ENCODE measurements at regions not wholly inside any gene's neighbourhood (a gene's known extent, or its start where the extent isn't known, plus 50 kb on each side); places are given as distances from the start of the nearest gene placed in this dataset.
A peak's percentile ranks its signal among the peaks of the same experiment; 100 is the strongest.

DNA sequence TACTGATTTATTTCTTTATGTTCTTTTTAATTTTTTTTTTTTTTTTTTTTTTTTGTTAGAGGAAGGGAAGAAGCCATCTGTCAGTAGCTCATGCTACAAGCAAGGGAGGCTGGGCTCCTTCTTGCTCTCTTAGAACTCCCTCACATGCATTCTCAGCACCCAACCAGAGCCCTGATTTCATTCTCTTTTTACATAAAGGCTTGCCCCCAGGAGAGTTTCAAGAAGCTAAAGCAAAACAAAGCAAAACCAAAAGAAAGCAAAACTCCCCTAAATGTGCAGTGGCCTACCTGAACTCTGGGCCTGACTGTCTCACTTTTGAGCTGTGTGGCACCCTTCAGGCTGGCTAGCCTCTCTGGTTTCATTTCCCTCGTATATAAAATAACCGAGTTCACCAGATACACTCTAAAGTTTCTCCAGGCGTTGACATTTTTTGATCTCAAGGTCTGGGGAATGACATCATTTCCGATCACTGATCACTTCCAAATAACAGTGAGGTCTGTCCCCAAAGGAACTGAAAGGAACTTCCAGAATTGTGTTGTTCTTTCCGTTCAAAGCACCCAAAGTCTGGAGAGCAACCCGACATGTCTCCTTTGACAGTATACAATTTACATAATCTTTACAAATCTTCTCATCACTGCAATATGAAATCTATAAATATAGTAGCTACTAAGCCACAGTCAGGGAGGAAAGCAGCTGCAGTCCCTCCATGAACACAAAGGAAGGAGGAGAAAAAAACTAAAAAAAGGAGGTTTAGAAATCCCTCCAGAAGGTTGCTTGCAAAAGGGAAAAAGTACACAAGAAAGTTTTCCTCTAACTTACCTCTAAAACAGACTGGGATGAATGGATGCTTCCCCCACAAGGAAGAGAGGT is 145.6 kb upstream of the NCK2 start:
- H3K27ac Mint-ChIP-seq: no peak overlapping the region
- no peaks in the 10 kb centered on the region for H3K9me3 Mint-ChIP-seq
- no peak for ATAC-seq
- no peak overlapping the region for H3K4me3 Mint-ChIP-seq
- H3K27me3 Mint-ChIP-seq: peaks cover 1% of the 10 kb centered on the region
- DNase-seq: no peak
- H3K4me1 Mint-ChIP-seq: peaks cover 26% of the 10 kb centered on the region
- no peaks in the 10 kb centered on the region for H3K36me3 Mint-ChIP-seq (ENCODE audit: low read depth)

DNA sequence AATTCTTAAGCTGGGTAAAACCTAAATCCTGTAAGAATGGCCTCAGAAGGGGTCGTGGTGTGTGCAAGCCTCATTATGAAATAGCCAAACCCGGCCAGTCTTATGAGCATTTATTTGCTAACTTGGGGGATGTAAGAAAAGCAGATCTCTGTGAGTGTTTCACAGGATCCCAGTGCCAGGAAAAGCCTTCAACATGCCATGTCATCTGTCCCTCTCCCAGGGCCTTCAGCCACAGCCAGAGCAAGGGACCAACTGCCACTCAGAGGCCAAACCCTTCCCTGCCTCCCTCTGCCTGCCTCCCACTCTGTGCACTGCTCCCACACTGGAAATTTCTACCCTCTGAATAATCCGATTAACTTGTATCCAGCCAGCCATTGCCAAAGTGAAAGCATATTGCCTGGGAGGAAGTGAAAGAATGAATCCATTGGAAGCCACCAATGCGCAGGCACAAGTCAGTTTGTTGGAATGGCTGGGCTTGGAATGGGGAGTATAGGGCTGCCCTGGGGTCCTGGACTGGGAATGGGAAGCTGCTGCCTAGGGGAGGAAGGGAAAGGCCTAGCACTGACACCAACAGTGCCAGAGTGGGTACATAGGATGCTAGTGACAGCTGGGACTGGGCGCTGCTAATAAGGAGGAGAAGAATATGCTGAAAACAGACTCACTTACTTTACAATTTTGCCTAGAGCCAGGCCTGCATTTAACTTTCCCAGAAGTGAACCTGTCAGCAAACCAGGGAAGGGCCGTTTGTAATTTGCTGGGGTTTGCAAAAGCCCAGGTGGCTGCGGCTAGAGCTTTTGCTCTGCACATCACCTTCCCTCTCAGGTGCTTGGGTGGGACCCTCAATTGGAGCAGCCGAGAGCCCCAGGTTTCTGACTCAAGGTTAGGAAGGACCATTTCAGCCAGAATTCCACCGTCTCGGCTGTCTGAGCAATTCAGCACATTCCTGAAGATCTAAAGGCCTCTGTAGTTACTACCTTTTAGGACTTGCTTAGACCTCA is 146.6 kb upstream of the NCK2 start:
- H3K9me3 Mint-ChIP-seq: no peaks in the 10 kb centered on the region
- no peak for ATAC-seq
- peaks cover 28% of the 10 kb centered on the region for H3K4me1 Mint-ChIP-seq
- peaks cover 1% of the 10 kb centered on the region for H3K27me3 Mint-ChIP-seq
- no peak for DNase-seq
- H3K4me3 Mint-ChIP-seq: no peak overlapping the region
- H3K36me3 Mint-ChIP-seq (ENCODE audit: low read depth): no peaks in the 10 kb centered on the region
- no peak overlapping the region for H3K27ac Mint-ChIP-seq

DNA sequence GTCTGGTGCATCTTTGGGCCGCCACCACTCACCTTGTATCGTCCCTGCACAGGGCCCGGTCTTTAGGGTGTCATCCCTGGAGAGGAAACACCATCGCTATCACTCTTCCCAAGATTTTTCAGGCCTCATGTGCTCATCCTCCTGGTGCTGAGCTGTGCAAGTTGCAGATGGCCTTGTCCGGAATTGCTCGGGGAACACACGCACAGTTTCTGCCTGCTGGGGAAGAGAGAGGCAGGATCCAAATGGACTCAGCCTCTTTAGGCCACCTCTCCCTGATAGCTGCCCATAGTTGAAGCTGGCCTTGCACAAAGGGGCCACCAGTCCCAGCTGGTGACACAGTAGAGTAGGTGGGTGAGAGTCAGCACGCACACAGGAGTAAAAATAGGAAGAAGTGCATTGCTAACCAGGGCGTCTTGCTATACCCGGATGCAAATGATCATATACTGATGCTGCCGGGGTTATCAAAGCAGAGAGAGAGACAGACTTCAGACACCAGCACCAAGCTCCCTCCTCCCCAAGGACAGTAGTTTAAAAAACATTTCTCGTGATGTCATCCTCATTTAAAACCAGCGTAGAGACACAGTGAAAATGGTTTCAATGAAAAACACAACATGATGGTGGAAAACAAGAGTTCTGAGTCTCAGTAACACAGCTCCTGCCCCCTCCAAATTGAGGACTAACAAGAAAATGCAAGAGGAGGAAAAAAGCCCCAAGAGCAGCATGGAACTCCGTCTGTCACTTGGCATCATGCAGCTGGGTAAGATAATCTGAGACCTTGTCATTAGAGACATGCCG is 147.5 kb upstream of the NCK2 start:
- Mint-ChIP-seq H3K27ac (no peak overlapping the region), H3K36me3 (ENCODE audit: low read depth) (no peaks in the 10 kb centered on the region), H3K4me3 (no peak overlapping the region), H3K9me3 (no peaks in the 10 kb centered on the region), H3K27me3 (peaks cover 1% of the 10 kb centered on the region), H3K4me1 (peaks cover 33% of the 10 kb centered on the region)
- no peak for DNase-seq
- ATAC-seq: no peak

DNA sequence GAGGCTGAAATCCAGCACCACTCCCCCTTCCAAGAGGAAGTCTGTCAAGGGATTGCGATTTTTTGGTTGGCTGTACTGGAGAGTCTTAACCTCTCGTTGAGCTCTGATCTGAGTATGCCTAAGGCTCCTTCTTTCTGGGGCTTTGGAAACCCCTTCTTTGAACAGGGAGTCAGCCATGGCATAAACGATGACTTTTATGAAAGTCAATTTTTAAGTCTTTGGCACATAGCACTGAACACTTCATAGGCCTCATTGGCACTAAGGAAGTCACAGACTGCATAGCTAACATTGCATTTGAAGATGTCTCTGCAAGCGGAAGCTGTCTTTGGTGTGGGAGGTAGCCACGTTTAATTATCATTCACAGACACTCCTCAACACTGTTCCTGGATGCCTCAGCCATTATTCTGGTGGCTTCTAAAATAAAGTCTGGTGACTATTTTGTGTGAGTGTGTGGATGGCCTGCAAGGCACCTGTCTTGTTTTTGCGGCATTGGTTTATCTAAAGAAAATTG is 148.2 kb upstream of the NCK2 start:
- Mint-ChIP-seq H3K9me3 (no peaks in the 10 kb centered on the region), H3K27ac (no peak overlapping the region), H3K4me1 (peaks cover 33% of the 10 kb centered on the region), H3K4me3 (no peak overlapping the region), H3K27me3 (peaks cover 1% of the 10 kb centered on the region), H3K36me3 (ENCODE audit: low read depth) (no peaks in the 10 kb centered on the region)
- DNase-seq (no peak), ATAC-seq (no peak)

DNA sequence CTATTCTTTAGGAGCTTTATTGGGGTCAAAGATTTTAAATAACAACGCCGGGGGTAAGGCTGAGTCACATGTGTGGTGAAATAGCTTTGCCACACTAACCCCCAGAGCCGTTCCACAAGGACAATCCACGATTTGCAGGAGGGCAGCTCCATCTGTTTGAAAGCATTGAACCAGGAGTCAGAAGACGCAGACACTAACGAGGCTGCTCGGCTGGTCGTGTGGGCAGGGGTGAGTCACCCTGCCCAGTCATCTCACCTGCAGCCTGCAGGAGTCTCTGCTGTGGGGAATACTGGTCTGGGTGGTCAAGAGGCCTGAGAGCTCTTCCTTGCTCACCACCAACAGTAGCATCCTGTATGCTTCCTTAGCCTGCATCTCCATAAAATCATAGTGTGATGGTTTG is 149.2 kb upstream of the NCK2 start:
- peak; percentile 19 for DNase-seq
- Mint-ChIP-seq H3K9me3 (no peaks in the 10 kb centered on the region), H3K4me3 (no peak overlapping the region), H3K27me3 (peaks cover 1% of the 10 kb centered on the region), H3K36me3 (ENCODE audit: low read depth) (no peaks in the 10 kb centered on the region), H3K27ac (no peak overlapping the region), H3K4me1 (peaks cover 33% of the 10 kb centered on the region)
- peak; percentile 76 for ATAC-seq

DNA sequence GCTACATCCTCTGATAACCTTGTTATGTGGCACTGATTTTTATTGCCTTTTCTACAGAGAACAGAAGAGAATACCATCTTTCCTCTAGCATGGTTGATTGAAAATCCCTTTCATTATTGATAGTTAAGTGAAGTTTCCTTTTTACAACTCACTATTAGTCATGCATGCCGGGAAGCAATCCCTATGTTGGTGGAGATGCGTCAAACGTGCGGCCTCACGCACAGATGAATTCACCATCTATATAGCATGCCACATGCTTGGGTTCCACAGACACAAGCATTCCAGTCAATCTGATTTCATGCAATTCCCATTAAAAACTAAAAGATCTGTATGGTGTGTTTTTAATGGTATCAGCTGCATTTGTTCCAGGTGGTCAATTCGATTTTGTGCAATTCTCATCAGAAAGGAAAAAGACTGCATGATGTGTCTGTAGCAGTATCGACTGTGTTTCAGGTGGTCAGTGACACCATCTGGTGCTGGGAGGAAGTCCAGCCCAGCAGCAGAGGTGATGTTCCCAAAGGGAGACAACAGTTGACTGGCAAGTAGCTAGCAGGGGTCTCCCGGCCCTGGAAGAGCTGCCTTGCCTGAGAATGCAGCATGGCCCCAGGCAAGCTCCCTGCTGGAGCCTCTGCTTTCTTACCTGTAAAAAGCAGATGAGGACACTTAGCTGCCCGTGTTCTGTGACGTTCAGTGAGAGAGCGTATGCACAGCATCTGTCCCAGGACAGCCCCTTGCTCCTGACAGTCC is 151.3 kb upstream of the NCK2 start:
- no peaks in the 10 kb centered on the region for H3K36me3 Mint-ChIP-seq (ENCODE audit: low read depth)
- H3K27me3 Mint-ChIP-seq: peaks cover 1% of the 10 kb centered on the region

DNA sequence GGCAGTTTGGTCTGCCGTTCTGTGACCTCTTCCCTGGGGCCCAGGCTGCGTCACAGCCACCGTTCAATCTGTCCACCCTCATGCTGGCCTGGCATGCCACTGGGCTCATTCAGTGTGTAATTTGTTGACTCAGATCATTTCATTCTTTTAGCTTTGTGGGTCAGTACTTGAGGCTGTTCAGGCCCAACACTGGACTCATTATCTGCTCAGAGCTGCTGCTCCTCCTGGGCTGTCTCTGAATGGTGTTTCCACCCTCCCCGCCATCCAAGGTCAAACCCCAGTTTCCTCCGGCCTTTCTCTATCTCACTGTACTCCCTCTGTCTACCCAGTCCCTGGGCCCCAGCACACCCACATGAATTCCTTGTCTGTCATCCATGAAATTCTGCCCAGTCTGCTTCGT is 152.4 kb upstream of the NCK2 start:
- Mint-ChIP-seq H3K9me3 (peaks cover 19% of the 10 kb centered on the region), H3K27ac (no peak overlapping the region), H3K36me3 (ENCODE audit: low read depth) (no peaks in the 10 kb centered on the region), H3K4me3 (no peak overlapping the region), H3K27me3 (peaks cover 1% of the 10 kb centered on the region), H3K4me1 (peaks cover 25% of the 10 kb centered on the region)
- ATAC-seq (no peak), DNase-seq (no peak)

More for the DNA sequence above, 151.3 kb upstream of the NCK2 start:
- H3K4me1 Mint-ChIP-seq: peaks cover 32% of the 10 kb centered on the region
- H3K4me3 Mint-ChIP-seq: no peak overlapping the region
- DNase-seq (no peak), ATAC-seq (no peak)
- peaks cover 8% of the 10 kb centered on the region for H3K9me3 Mint-ChIP-seq
- H3K27ac Mint-ChIP-seq: no peak overlapping the region

DNA sequence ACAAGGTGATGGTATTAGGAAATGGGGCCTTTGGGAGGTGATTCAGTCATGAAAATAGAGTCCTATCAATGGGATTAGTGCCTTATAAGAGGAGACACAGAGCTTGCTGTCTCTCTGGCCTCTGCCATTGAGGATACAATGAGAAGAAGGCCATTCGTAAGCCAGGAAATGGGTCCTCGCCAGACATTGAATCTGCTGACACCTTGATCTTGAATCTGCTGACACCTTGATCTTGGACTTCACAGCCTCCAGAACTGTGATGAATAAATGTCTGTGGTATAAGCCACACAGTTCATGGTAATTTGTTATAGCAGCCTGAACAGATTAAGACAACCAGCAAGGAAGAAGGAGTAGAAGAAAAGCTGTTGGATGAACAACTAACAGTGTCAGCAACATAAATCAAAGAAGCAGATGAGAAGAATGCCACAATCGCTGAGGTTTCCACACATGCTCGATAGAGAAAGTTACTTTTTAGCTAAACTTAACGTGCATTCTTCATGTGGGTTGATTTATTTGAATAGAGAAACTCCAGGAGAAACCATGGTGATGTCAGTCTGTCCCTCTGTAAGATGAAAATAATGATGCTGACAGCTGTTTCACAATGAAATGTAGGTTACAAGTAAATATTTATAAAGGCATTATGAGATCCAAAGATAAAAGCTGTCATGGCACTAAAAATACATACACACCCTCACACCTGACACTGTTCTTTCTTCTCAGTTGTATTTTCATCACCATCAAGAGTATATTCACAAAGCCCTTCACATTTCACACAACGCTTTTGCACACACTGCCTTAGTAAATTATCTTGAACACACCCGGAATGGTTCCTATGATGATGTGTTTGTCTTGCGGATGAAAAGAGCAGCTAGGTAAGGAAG is 153.7 kb upstream of the NCK2 start:
- peaks cover 20% of the 10 kb centered on the region for H3K9me3 Mint-ChIP-seq
- no peak overlapping the region for H3K27ac Mint-ChIP-seq
- H3K4me1 Mint-ChIP-seq: peaks cover 15% of the 10 kb centered on the region
- no peak for ATAC-seq
- DNase-seq: no peak
- peaks cover 1% of the 10 kb centered on the region for H3K27me3 Mint-ChIP-seq
- no peaks in the 10 kb centered on the region for H3K36me3 Mint-ChIP-seq (ENCODE audit: low read depth)
- no peak overlapping the region for H3K4me3 Mint-ChIP-seq

DNA sequence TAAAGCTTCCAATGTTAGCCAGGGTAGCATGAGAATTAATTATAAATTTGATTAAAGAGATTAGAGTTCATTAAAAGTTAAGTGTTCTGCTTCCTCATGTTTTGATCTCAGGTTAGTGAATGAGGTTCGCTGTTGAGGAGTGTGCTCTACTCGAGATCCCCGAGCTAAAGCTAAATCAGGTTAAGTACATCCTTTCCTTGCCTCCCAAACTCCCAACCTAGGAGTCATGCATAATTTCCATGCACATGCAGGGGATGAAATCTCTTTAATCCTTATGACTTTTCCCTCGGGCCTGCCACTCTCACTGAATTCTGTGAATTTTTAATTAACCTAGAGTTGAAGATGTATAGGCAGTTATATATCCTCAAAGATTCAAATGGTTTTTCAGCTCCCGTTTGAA is 156.1 kb upstream of the NCK2 start:
- Mint-ChIP-seq H3K27me3 (no peaks in the 10 kb centered on the region), H3K4me3 (no peak overlapping the region), H3K27ac (no peak overlapping the region), H3K9me3 (peaks cover 20% of the 10 kb centered on the region), H3K4me1 (peaks cover 25% of the 10 kb centered on the region), H3K36me3 (ENCODE audit: low read depth) (no peaks in the 10 kb centered on the region)
- DNase-seq (no peak), ATAC-seq (no peak)

DNA sequence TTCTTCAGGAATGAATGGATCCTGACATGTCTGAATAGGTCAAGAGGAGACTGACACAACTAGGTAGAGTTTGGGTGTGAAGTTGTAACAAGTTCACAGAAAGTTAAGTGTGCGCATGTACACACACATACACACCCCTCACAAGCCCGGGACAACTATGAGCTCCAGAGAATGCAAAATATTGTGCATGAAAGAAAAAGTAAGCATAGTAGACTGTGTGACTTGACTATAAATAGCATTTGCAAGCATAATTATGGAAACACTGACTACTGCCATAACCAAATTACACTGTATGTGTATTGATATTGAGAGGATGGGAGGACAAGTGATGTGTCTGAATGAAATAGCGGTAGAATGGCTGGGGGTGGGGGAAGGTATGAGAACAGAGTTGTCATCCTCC is 157.1 kb upstream of the NCK2 start:
- Mint-ChIP-seq H3K9me3 (peaks cover 20% of the 10 kb centered on the region), H3K4me3 (no peak overlapping the region), H3K4me1 (peaks cover 28% of the 10 kb centered on the region), H3K36me3 (ENCODE audit: low read depth) (no peaks in the 10 kb centered on the region), H3K27ac (no peak overlapping the region), H3K27me3 (no peaks in the 10 kb centered on the region)
- ATAC-seq (no peak), DNase-seq (no peak)

DNA sequence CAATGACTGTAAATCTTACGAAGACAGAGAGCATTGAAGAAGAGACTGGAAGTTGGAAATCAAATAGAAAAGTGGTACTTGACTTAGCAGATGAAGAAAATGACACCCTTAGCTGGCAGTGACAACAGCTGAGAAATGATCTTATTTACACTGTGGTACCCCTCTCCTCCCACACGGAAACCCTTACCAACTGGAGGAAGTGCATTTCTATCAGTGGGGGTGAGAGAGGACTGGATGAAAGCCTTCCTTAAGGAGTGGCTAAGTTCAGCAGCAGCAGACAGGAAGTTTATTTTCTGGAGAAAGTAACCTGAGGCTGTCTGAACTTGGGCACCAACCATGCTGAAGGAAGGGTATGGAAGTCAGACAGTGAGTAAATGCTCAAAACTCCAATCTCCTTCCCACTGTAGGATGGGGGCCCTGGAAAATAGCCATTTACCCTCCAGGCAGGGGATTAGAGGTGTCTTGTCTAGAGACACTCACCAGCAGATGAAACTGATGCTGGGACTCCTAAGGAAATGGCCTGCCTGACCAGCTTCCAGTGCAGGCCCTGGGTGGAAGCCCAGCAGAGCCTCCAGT is 160.2 kb upstream of the NCK2 start:
- H3K27ac Mint-ChIP-seq: no peak overlapping the region
- DNase-seq (no peak), ATAC-seq (peak; percentile 55)
- no peaks in the 10 kb centered on the region for H3K27me3 Mint-ChIP-seq
- no peaks in the 10 kb centered on the region for H3K36me3 Mint-ChIP-seq (ENCODE audit: low read depth)
- H3K4me1 Mint-ChIP-seq: peaks cover 39% of the 10 kb centered on the region
- no peak overlapping the region for H3K4me3 Mint-ChIP-seq
- H3K9me3 Mint-ChIP-seq: peaks cover 19% of the 10 kb centered on the region

DNA sequence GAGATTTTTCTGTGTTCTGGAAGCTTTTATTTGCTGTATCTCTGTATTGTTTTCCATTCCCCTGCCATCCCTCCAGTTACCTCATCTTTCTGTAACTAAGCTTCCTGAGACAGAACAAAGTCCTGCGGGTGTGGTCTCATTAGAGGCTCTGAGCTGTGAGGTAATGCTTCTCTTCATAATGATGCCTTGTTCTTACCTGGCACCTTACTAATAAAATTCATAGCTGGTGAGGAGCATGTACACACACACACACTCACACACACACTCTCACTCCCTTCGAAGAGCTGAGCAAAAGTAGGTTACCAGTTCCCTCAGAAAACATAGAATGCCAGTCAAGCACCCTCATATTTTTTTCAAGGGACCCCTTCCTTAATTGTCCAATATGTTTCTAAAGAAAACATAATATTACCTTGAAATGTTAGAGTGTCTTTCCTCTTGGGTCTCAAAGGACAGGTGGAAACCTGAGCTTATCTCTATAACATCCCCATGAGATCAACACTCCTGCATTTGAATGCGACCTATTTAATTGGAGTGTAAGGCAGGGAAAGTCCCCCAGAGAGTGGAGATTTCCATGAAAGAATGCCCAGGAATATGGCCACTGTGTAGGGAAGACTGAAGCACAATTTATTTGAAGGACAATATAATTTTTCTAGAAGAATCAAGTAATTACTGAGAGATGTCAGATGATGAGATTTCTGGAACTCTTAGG is 161.6 kb upstream of the NCK2 start:
- Mint-ChIP-seq H3K4me3 (no peak overlapping the region), H3K27me3 (no peaks in the 10 kb centered on the region), H3K9me3 (peaks cover 9% of the 10 kb centered on the region), H3K36me3 (ENCODE audit: low read depth) (no peaks in the 10 kb centered on the region), H3K27ac (no peak overlapping the region), H3K4me1 (peaks cover 36% of the 10 kb centered on the region)
- ATAC-seq (no peak), DNase-seq (no peak)
